Type B pancreatic cell (in vitro differentiated cells): ENCODE measurements at regions not wholly inside any gene's neighbourhood (a gene's known extent, or its start where the extent isn't known, plus 50 kb on each side); places are given as distances from the start of the nearest gene placed in this dataset.
A peak's percentile ranks its signal among the peaks of the same experiment; 100 is the strongest.

Experiments used
- DNase-seq: peaks from one replicate; pipeline ENCODE4 v3.0.0; 2021; ENCODE audit warnings: mixed read lengths; ENCODE audit not compliant: unreplicated experiment; ENCODE audit errors: extremely low spot score
- H3K27ac Mint-ChIP-seq: 2 replicates; pipeline ENCODE4 v1.8.0; 2021; ENCODE audit warnings: mild to moderate bottlenecking, mixed read lengths
- H3K27me3 Mint-ChIP-seq: 2 replicates; pipeline ENCODE4 v1.8.0; 2021; ENCODE audit warnings: mixed read lengths
- H3K36me3 Mint-ChIP-seq: 2 replicates; pipeline ENCODE4 v1.8.0; 2021; ENCODE audit warnings: mixed read lengths
- H3K4me1 Mint-ChIP-seq: one replicate; pipeline ENCODE4 v1.8.0; 2021; ENCODE audit warnings: mixed read lengths; ENCODE audit not compliant: unreplicated experiment
- H3K4me3 Mint-ChIP-seq: 2 replicates; pipeline ENCODE4 v1.8.0; 2021; ENCODE audit warnings: mild to moderate bottlenecking, mixed read lengths
- H3K9me3 Mint-ChIP-seq: 2 replicates; pipeline ENCODE4 v1.8.0; 2021; ENCODE audit warnings: mixed read lengths
- TF ChIP-seq, protein P1 (sequence below): fragments of 200-600 bp; sonication (generic); conservative IDR thresholded peaks from 2 replicates; pipeline ENCODE4 v1.5.0; 2021; ENCODE audit warnings: antibody characterized with exemption, mild to moderate bottlenecking

DNA sequence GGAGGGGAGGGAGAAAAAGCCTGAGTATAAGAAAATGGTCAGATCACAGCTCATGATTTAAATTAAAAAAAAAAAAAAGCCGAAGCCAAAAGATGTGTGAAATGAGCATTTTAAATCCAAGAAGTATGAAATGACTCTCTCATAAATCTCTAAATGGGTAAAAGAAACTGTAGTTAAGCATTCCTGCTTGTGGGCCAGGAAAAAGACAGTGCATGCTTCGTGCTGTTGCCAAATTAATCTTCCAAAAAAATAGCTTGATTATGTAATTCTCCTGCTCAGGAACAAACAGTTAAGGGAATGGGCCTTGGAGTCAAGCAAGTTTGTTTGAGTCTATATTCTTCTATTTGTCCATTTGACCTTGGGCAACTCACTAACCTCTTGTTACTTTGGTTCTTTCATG lies 325.4 kb upstream of the SEL1L start:
- TF ChIP-seq, protein P1, sequence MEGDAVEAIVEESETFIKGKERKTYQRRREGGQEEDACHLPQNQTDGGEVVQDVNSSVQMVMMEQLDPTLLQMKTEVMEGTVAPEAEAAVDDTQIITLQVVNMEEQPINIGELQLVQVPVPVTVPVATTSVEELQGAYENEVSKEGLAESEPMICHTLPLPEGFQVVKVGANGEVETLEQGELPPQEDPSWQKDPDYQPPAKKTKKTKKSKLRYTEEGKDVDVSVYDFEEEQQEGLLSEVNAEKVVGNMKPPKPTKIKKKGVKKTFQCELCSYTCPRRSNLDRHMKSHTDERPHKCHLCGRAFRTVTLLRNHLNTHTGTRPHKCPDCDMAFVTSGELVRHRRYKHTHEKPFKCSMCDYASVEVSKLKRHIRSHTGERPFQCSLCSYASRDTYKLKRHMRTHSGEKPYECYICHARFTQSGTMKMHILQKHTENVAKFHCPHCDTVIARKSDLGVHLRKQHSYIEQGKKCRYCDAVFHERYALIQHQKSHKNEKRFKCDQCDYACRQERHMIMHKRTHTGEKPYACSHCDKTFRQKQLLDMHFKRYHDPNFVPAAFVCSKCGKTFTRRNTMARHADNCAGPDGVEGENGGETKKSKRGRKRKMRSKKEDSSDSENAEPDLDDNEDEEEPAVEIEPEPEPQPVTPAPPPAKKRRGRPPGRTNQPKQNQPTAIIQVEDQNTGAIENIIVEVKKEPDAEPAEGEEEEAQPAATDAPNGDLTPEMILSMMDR = no peak
- Mint-ChIP-seq H3K4me3 (no peak overlapping the region), H3K27ac (no peak overlapping the region), H3K9me3 (peaks cover 16% of the 10 kb centered on the region), H3K36me3 (no peaks in the 10 kb centered on the region), H3K27me3 (peaks cover 3% of the 10 kb centered on the region), H3K4me1 (no peaks in the 10 kb centered on the region)
- no peak for DNase-seq

DNA sequence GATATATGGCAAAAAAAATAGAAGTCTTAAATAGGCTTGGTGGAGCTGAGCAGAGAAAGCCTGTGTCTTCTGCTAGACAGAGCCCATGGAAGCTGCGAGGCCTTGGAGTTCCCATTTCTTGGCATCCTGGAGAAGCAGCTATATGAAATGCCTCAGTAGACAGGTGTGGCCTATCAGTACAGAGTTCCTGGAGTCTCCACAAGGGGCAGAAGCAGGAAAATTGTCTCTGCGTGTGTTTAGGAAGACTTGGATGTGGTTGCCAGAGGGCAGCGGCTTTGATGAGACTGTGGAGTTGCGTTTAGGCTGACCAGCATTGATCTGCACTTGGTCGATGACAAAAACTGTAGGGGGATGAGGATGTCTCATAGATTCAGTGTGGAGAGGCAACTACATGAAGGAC lies 334.5 kb upstream of the SEL1L start:
- TF ChIP-seq, protein P1 = peak; percentile 34
- no peaks in the 10 kb centered on the region for H3K27me3 Mint-ChIP-seq
- no peaks in the 10 kb centered on the region for H3K4me1 Mint-ChIP-seq
- H3K27ac Mint-ChIP-seq = no peak overlapping the region
- H3K9me3 Mint-ChIP-seq = no peaks in the 10 kb centered on the region
- H3K4me3 Mint-ChIP-seq = no peak overlapping the region
- no peak for DNase-seq
- H3K36me3 Mint-ChIP-seq = no peaks in the 10 kb centered on the region

DNA sequence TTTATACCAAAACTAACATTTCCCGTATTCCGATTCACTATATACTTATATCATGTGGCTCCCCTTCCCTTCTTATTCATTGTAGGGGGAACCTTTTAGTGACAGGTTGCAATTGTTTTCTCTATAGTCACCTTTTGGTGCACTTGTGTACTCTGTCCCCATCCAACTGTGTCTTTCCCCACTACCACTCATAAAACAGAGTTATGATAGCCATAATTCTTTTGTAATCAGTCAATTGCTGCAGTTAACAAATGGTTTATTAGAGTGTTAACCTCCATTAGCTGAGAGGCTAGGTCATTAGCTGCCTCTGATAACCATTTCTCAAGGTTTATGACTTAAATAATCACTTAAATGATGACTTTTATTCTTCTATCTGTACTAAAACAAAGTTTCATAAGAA lies 338.1 kb upstream of the SEL1L start:
- Mint-ChIP-seq H3K9me3 (no peaks in the 10 kb centered on the region), H3K36me3 (no peaks in the 10 kb centered on the region), H3K4me1 (no peaks in the 10 kb centered on the region), H3K4me3 (no peak overlapping the region), H3K27ac (no peak overlapping the region), H3K27me3 (no peaks in the 10 kb centered on the region)
- TF ChIP-seq, protein P1 = no peak
- no peak for DNase-seq

DNA sequence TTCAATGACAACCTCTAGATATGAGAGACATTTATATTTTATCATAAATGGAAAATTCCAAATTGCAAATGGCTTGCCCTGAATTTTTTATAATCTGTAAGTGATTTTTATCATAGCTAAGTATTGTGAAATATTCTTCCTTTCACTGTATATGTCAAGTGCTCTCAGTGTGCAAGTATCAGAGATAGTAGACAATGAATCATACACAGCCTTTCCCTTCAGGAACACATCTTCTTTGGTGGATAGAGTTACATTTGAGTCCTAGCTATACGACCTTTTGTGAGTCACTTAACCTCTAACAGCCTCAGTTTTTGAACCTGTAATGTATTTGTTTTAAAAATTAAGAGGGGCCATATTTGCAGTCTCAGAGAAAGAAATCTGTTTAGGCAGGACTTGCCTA lies 350.7 kb upstream of the SEL1L start:
- no peaks in the 10 kb centered on the region for H3K27me3 Mint-ChIP-seq
- H3K4me1 Mint-ChIP-seq = no peaks in the 10 kb centered on the region
- no peak overlapping the region for H3K4me3 Mint-ChIP-seq
- no peak for DNase-seq
- TF ChIP-seq, protein P1 = no peak
- H3K27ac Mint-ChIP-seq = no peak overlapping the region
- H3K9me3 Mint-ChIP-seq = no peaks in the 10 kb centered on the region
- H3K36me3 Mint-ChIP-seq = no peaks in the 10 kb centered on the region

DNA sequence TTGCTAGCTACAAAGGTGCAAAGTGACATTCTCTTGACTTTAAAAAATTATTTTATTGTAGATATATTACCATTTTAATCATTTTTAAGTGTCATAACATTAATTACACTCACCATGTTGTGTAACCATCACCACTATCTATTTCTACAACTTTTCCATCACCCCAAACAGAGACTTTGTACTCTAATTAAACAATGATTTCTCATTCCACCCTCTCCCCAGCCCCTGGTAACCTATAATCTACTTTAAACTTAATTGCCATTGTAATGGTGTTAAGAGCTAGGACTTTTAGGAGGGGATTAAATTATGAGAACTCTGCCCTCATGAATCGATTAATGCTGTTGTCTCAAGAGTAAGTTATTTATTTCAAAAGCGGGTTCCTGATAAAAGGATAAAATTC lies 352.9 kb upstream of the SEL1L start:
- H3K9me3 Mint-ChIP-seq = no peaks in the 10 kb centered on the region
- TF ChIP-seq, protein P1 = no peak
- DNase-seq = no peak
- H3K4me1 Mint-ChIP-seq = no peaks in the 10 kb centered on the region
- no peaks in the 10 kb centered on the region for H3K36me3 Mint-ChIP-seq
- H3K4me3 Mint-ChIP-seq = no peak overlapping the region
- no peak overlapping the region for H3K27ac Mint-ChIP-seq
- H3K27me3 Mint-ChIP-seq = no peaks in the 10 kb centered on the region

DNA sequence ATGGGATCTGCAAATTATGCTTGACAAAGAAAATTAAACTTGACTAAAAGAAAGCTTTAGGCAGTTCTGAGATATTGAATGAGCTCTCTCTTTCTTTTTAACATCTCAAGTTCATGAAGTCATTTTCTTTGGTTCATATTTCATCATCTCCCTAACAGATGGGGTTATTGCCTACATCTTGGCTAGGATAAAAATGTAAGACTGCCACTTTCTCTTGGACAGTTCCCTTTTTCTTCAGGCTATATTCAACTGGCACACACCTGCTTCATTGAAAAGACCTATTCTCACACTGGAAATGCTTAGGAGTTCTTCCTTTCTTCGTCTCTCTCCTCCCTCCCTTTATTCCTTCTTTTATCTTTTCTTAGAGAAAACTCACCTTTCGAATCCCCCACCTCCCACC lies 355.9 kb upstream of the SEL1L start:
- DNase-seq = no peak
- Mint-ChIP-seq H3K27me3 (no peaks in the 10 kb centered on the region), H3K4me3 (no peak overlapping the region), H3K9me3 (no peaks in the 10 kb centered on the region), H3K27ac (no peak overlapping the region), H3K36me3 (no peaks in the 10 kb centered on the region), H3K4me1 (no peaks in the 10 kb centered on the region)
- TF ChIP-seq, protein P1 = no peak
